A673 (cell line): ENCODE measurements at regions not wholly inside any gene's neighbourhood (a gene's known extent, or its start where the extent isn't known, plus 50 kb on each side); places are given as distances from the start of the nearest gene placed in this dataset.

Source experiments
- BruUV-seq: library from RNA; stranded (reverse); fragments of 400-500 nt; replicated peaks from 2 replicates; lab custom pipeline; 2021; lab: Mats Ljungman, UMichigan
- CTCF ChIA-PET: fragments of 300-600 bp; sonication (Branson Sonifier 250); formaldehyde crosslinking; loops from one replicate; lab custom pipeline; 2022; ENCODE audit warnings: antibody characterized with exemption; lab: Charles Lee
- POLR2A ChIA-PET: fragments of 300-600 bp; sonication (Branson Sonifier 250); formaldehyde crosslinking; loops from one replicate; lab custom pipeline; 2022; ENCODE audit warnings: antibody characterized with exemption; ENCODE audit not compliant: low non-redundant PET; lab: Charles Lee
- DNase-seq: peaks from one replicate; pipeline ENCODE4 v3.0.0-alpha.2; 2015; ENCODE audit warnings: low spot score
- H3K27ac ChIP-seq: fragments of 200-600 bp; sonication (generic); 2 replicates; pipeline ENCODE4 v1.5.1; 2016; ENCODE audit warnings: mixed run types, low read depth, mild to moderate bottlenecking, mixed read lengths, antibody characterized with exemption, low read length; ENCODE audit not compliant: poor library complexity, severe bottlenecking
- H3K27me3 ChIP-seq: fragments of 200-600 bp; sonication (generic); replicated peaks from 2 replicates; pipeline ENCODE4 v1.6.1; 2017; ENCODE audit warnings: mixed run types, low read depth, mild to moderate bottlenecking, mixed read lengths, antibody characterized with exemption, low read length; ENCODE audit not compliant: insufficient read depth, poor library complexity
- H3K36me3 ChIP-seq: fragments of 200-600 bp; sonication (generic); 2 replicates; pipeline ENCODE4 v1.6.1; 2016; ENCODE audit warnings: mixed run types, mild to moderate bottlenecking, mixed read lengths, antibody characterized with exemption, low read length; ENCODE audit not compliant: insufficient read depth, poor library complexity, severe bottlenecking
- H3K4me1 ChIP-seq: fragments of 200-600 bp; sonication (generic); 2 replicates; pipeline ENCODE4 v1.6.1; 2017; ENCODE audit warnings: mixed run types, mild to moderate bottlenecking, mixed read lengths, antibody characterized with exemption, low read length; ENCODE audit not compliant: insufficient read depth, poor library complexity, severe bottlenecking
- H3K4me3 ChIP-seq: fragments of 200-600 bp; sonication (generic); 2 replicates; pipeline ENCODE4 v1.5.1; 2016; ENCODE audit warnings: low read depth, mixed run types, mild to moderate bottlenecking, mixed read lengths, low read length; ENCODE audit not compliant: poor library complexity, severe bottlenecking
- H3K9me3 ChIP-seq: fragments of 200-600 bp; sonication (generic); 2 replicates; pipeline ENCODE4 v1.6.1; 2016; ENCODE audit warnings: mixed run types, low read depth, mild to moderate bottlenecking, mixed read lengths, antibody characterized with exemption, low read length; ENCODE audit not compliant: poor library complexity, severe bottlenecking
- CTCF ChIP-seq: fragments of 300-800, 200-600 bp; sonication (generic); conservative IDR thresholded peaks from 2 replicates; pipeline ENCODE4 v1.5.1; 2017; ENCODE audit warnings: low read depth, mild to moderate bottlenecking, antibody characterized with exemption, low read length, moderate library complexity, mixed read lengths
- EZH2 ChIP-seq: fragments of 200-600 bp; sonication (generic); IDR thresholded peaks from 2 replicates; pipeline ENCODE4 v1.6.1; 2017; ENCODE audit warnings: borderline replicate concordance, low read depth, mild to moderate bottlenecking, mixed read lengths, antibody characterized with exemption, low read length; ENCODE audit not compliant: poor library complexity, severe bottlenecking
- intact Hi-C: fragments of 100-400 bp; cut with micrococcal nuclease; formaldehyde crosslinking; loops from one replicate; pipeline ENCODE4 v1.10.0; 2022; ENCODE audit not compliant: unreplicated experiment

GRCh38 chr3:118511402-118511801 lies 523.2 kb downstream of the IGSF11 start:
- BruUV-seq, result no TSS peak
- TF ChIP-seq CTCF, result no peak
- no peak for TF ChIP-seq EZH2
- no peak for DNase-seq
- Histone ChIP-seq H3K4me3 (no peak overlapping the region), H3K9me3 (no peaks in the 10 kb centered on the region), H3K4me1 (no peaks in the 10 kb centered on the region), H3K27ac (no peak overlapping the region), H3K36me3 (no peaks in the 10 kb centered on the region), H3K27me3 (no peaks in the 10 kb centered on the region)
- ChIA-PET CTCF (no interaction called here), POLR2A (no interaction called here)
- intact Hi-C loops, result no loop called here

GRCh38 chr3:118512301-118512700 lies 522.3 kb downstream of the IGSF11 start:
- POLR2A ChIA-PET, result no interaction called here
- BruUV-seq, result no TSS peak
- TF ChIP-seq CTCF, result no peak
- no peak for TF ChIP-seq EZH2
- Histone ChIP-seq H3K27me3 (no peaks in the 10 kb centered on the region), H3K4me1 (no peaks in the 10 kb centered on the region), H3K4me3 (no peak overlapping the region), H3K27ac (no peak overlapping the region), H3K9me3 (no peaks in the 10 kb centered on the region), H3K36me3 (no peaks in the 10 kb centered on the region)
- DNase-seq, result no peak
- CTCF ChIA-PET, result no interaction called here
- intact Hi-C loops, result no loop called here

- ChIA-PET POLR2A (no interaction called here), CTCF (no interaction called here)
- intact Hi-C loops, result no loop called here
- TF ChIP-seq CTCF (no peak), EZH2 (no peak)
- H3K9me3 ChIP-seq, result no peaks in the 10 kb centered on the region
- no peak overlapping the region for H3K4me3 ChIP-seq
- DNase-seq, result no peak
- no peak overlapping the region for H3K27ac ChIP-seq
- no peaks in the 10 kb centered on the region for H3K36me3 ChIP-seq
- H3K4me1 ChIP-seq, result no peaks in the 10 kb centered on the region
- no peaks in the 10 kb centered on the region for H3K27me3 ChIP-seq
- BruUV-seq, result no TSS peak
Observed at GRCh38 chr3:118525077-118525476, 509.6 kb downstream of the IGSF11 start.
